Panc1 (cell line): ENCODE measurements at regions not wholly inside any gene's neighbourhood (a gene's known extent, or its start where the extent isn't known, plus 50 kb on each side); places are given as distances from the start of the nearest gene placed in this dataset.

Source experiments
- ATAC-seq: fragments of 200-7000 bp; cut with Tn5 transposase; 2 replicates; pipeline ENCODE4 v1.9.1; 2020; ENCODE audit warnings: mild to moderate bottlenecking, moderate library complexity
- BruUV-seq: library from RNA; stranded (reverse); fragments of 400-500 nt; replicated peaks from 2 replicates; lab custom pipeline; 2021; lab: Mats Ljungman, UMichigan
- CTCF ChIA-PET: fragments of 300-600 bp; sonication (Branson Sonifier 250); formaldehyde crosslinking; loops from one replicate; lab custom pipeline; 2022; ENCODE audit warnings: antibody characterized with exemption; lab: Charles Lee
- POLR2A ChIA-PET: fragments of 300-600 bp; sonication (Branson Sonifier 250); formaldehyde crosslinking; loops from one replicate; lab custom pipeline; 2022; ENCODE audit warnings: antibody characterized with exemption; lab: Charles Lee
- DNase-seq: peaks from one replicate; pipeline ENCODE4 v3.0.0-alpha.2; 2010; ENCODE audit warnings: low read depth, low spot score
- H3K27ac ChIP-seq: 2 replicates; pipeline ENCODE4 v1.5.1; 2011; ENCODE audit warnings: mild to moderate bottlenecking, low read length, inconsistent platforms
- H3K27me3 ChIP-seq: fragments of 200-500 bp; sonication (Bioruptor generic); 2 replicates; pipeline ENCODE4 v1.6.0; 2014; ENCODE audit warnings: low read length, inconsistent platforms; ENCODE audit not compliant: control insufficient read depth, insufficient read depth
- H3K36me3 ChIP-seq: fragments of 200-500 bp; sonication (Bioruptor generic); 2 replicates; pipeline ENCODE4 v1.5.1; 2014; ENCODE audit warnings: inconsistent platforms, mild to moderate bottlenecking, low read length, moderate library complexity; ENCODE audit not compliant: control insufficient read depth, insufficient read depth
- H3K4me1 ChIP-seq: 2 replicates; pipeline ENCODE4 v1.5.1; 2011; ENCODE audit warnings: inconsistent platforms, mild to moderate bottlenecking, low read length, moderate library complexity; ENCODE audit not compliant: control insufficient read depth, insufficient read depth
- H3K4me3 ChIP-seq, 2 experiments: 2 replicates each; pipeline ENCODE4 v1.5.1; 2011 to 2012; ENCODE audit warnings: low read depth in 2 of 2, low read length in 2 of 2, mild to moderate bottlenecking in 2 of 2, inconsistent platforms in 1 of 2, moderate library complexity in 1 of 2
- H3K9me3 ChIP-seq: fragments of 200-500 bp; sonication (Bioruptor generic); 2 replicates; pipeline ENCODE4 v1.5.1; 2014; ENCODE audit warnings: low read depth, mild to moderate bottlenecking, inconsistent platforms, low read length, moderate library complexity; ENCODE audit not compliant: control insufficient read depth, insufficient read depth
- CTCF ChIP-seq: fragments of 450-650 bp; IDR thresholded peaks from 2 replicates; pipeline ENCODE4 v1.5.1; 2017; ENCODE audit warnings: mild to moderate bottlenecking
- POLR2AphosphoS5 ChIP-seq: IDR thresholded peaks from 2 replicates; pipeline ENCODE4 v1.6.1; 2012; ENCODE audit warnings: mild to moderate bottlenecking, low read depth, low read length, moderate library complexity
- REST ChIP-seq, 2 experiments: IDR thresholded peaks; 2 replicates each; pipeline ENCODE4 v1.6.1; 2011 to 2012; ENCODE audit warnings: low read depth in 2 of 2, control low read depth in 1 of 2, low read length in 1 of 2, mild to moderate bottlenecking in 1 of 2, moderate library complexity in 1 of 2; ENCODE audit not compliant: insufficient read depth in 1 of 2
- SIN3A ChIP-seq: IDR thresholded peaks from 2 replicates; pipeline ENCODE4 v1.6.1; 2012; ENCODE audit warnings: low read depth, mild to moderate bottlenecking, low read length, moderate library complexity, borderline replicate concordance; ENCODE audit not compliant: insufficient read depth
- TCF7L2 ChIP-seq: IDR thresholded peaks from 2 replicates; pipeline ENCODE4 v1.6.1; 2011; ENCODE audit warnings: mild to moderate bottlenecking, low read depth, low read length, inconsistent platforms
- in situ Hi-C: cut with HindIII; loops from 2 replicates; pipeline ENCODE4 v1.10.0; 2016; ENCODE audit warnings: low sequenced_read_pairs, low pct_unique_long_range_greater_than_20kb
- intact Hi-C: fragments of 100-400 bp; cut with micrococcal nuclease; formaldehyde crosslinking; loops from one replicate; pipeline ENCODE4 v1.10.0; 2022; ENCODE audit not compliant: unreplicated experiment

GRCh38 chr6:92126983-92127382, 1292.4 kb downstream of the EPHA7 start:
- no peaks in the 10 kb centered on the region for H3K9me3 ChIP-seq
- no peaks in the 10 kb centered on the region for H3K36me3 ChIP-seq
- no peak for DNase-seq
- H3K27me3 ChIP-seq: no peaks in the 10 kb centered on the region
- BruUV-seq: no TSS peak
- H3K27ac ChIP-seq: no peak overlapping the region
- in situ Hi-C loops: no loop called here
- TF ChIP-seq SIN3A (no peak), TCF7L2 (no peak), CTCF (no peak), POLR2AphosphoS5 (no peak), REST (IDR thresholded peaks at IDR 0.05; ENCODE audit: insufficient read depth in 1 of 2, low read depth in 2 of 2, low read length in 1 of 2) (no peak)
- no peak for ATAC-seq
- CTCF ChIA-PET: no interaction called here
- no peak overlapping the region for H3K4me3 ChIP-seq
- no peaks in the 10 kb centered on the region for H3K4me1 ChIP-seq
- POLR2A ChIA-PET: no interaction called here
- intact Hi-C loops: no loop called here

- H3K27me3 ChIP-seq: no peaks in the 10 kb centered on the region
- POLR2A ChIA-PET: no interaction called here
- DNase-seq (no peak), ATAC-seq (no peak)
- in situ Hi-C loops (no loop called here), intact Hi-C loops (no loop called here)
- CTCF ChIA-PET: no interaction called here
- H3K4me3 ChIP-seq: no peak overlapping the region
- no peaks in the 10 kb centered on the region for H3K9me3 ChIP-seq
- BruUV-seq: no TSS peak
- no peak overlapping the region for H3K27ac ChIP-seq
- no peaks in the 10 kb centered on the region for H3K36me3 ChIP-seq
- no peaks in the 10 kb centered on the region for H3K4me1 ChIP-seq
- TF ChIP-seq REST (IDR thresholded peaks at IDR 0.05; ENCODE audit: insufficient read depth in 1 of 2, low read depth in 2 of 2, low read length in 1 of 2): no peak
- no peak for TF ChIP-seq SIN3A
- no peak for TF ChIP-seq TCF7L2
- no peak for TF ChIP-seq POLR2AphosphoS5
- no peak for TF ChIP-seq CTCF
Measured at GRCh38 chr6:92126088-92126487, 1293.3 kb downstream of the EPHA7 start.
